OCI-LY7 (cell line): ENCODE measurements at regions not wholly inside any gene's neighbourhood (a gene's known extent, or its start where the extent isn't known, plus 50 kb on each side); places are given as distances from the start of the nearest gene placed in this dataset.

Source experiments
- BruUV-seq: library from RNA; stranded (reverse); fragments of 400-500 nt; replicated peaks from 2 replicates; lab custom pipeline; 2021; lab: Mats Ljungman, UMichigan
- CTCF ChIA-PET: fragments of 300-600 bp; sonication (Branson Sonifier 250); formaldehyde crosslinking; loops from one replicate; lab custom pipeline; 2022; ENCODE audit warnings: antibody characterized with exemption; ENCODE audit not compliant: unreplicated experiment; lab: Charles Lee
- POLR2A ChIA-PET: fragments of 300-600 bp; sonication (Branson Sonifier 250); formaldehyde crosslinking; loops from one replicate; lab custom pipeline; 2022; ENCODE audit warnings: antibody characterized with exemption; lab: Charles Lee
- DNase-seq: peaks from one replicate; pipeline ENCODE4 v3.0.0-alpha.2; 2015; ENCODE audit warnings: low spot score
- H2AFZ ChIP-seq: fragments of 200-600 bp; sonication (generic), shearing (Covaris generic); 2 replicates; pipeline ENCODE4 v1.6.1; 2014; ENCODE audit warnings: mild to moderate bottlenecking, antibody characterized with exemption, low read length, moderate library complexity
- H3K27ac ChIP-seq: fragments of 200-600 bp; sonication (generic); 2 replicates; pipeline ENCODE4 v1.5.1; 2014; ENCODE audit warnings: mixed run types, low read depth, mild to moderate bottlenecking, moderate library complexity, low read length, inconsistent platforms; ENCODE audit not compliant: poor library complexity, severe bottlenecking
- H3K36me3 ChIP-seq: fragments of 200-600 bp; sonication (generic); 2 replicates; pipeline ENCODE4 v1.6.1; 2014; ENCODE audit warnings: mild to moderate bottlenecking, antibody characterized with exemption, low read length, moderate library complexity, mixed read lengths; ENCODE audit not compliant: insufficient read depth
- H3K4me1 ChIP-seq: fragments of 200-600 bp; sonication (generic); 2 replicates; pipeline ENCODE4 v1.5.1; 2014; ENCODE audit warnings: mild to moderate bottlenecking, low read length; ENCODE audit not compliant: insufficient read depth, poor library complexity, severe bottlenecking
- H3K4me2 ChIP-seq: fragments of 200-600 bp; sonication (generic); 2 replicates; pipeline ENCODE4 v1.6.1; 2014; ENCODE audit warnings: mild to moderate bottlenecking, low read length
- H3K4me3 ChIP-seq: fragments of 200-600 bp; sonication (generic); 2 replicates; pipeline ENCODE4 v1.5.1; 2014; ENCODE audit warnings: mild to moderate bottlenecking, low read depth, low read length; ENCODE audit not compliant: poor library complexity, severe bottlenecking
- H3K79me2 ChIP-seq: fragments of 200-600 bp; sonication (generic); 2 replicates; pipeline ENCODE4 v1.6.1; 2016; ENCODE audit warnings: low read depth, mild to moderate bottlenecking, low read length, moderate library complexity, mixed read lengths; ENCODE audit not compliant: insufficient read depth
- H3K9me2 ChIP-seq: fragments of 200-600 bp; sonication (generic); 2 replicates; pipeline ENCODE4 v1.6.1; 2016; ENCODE audit warnings: mild to moderate bottlenecking, low read length, mixed read lengths; ENCODE audit not compliant: insufficient read depth
- H3K9me3 ChIP-seq: fragments of 200-600 bp; sonication (generic); 2 replicates; pipeline ENCODE4 v1.6.1; 2014; ENCODE audit warnings: mild to moderate bottlenecking, mixed run types, low read length, mixed read lengths
- H4K20me1 ChIP-seq: fragments of 200-600 bp; sonication (generic); 2 replicates; pipeline ENCODE4 v1.6.1; 2014; ENCODE audit warnings: mild to moderate bottlenecking, antibody characterized with exemption, low read length, moderate library complexity, mixed read lengths; ENCODE audit not compliant: insufficient read depth
- EZH2phosphoT487 ChIP-seq: fragments of 200-600 bp; sonication (generic); IDR thresholded peaks from 2 replicates; pipeline ENCODE4 v1.6.1; 2018; ENCODE audit warnings: low read depth, borderline replicate concordance, mild to moderate bottlenecking, mixed run types, antibody characterized with exemption, low read length, moderate library complexity, mixed read lengths
- intact Hi-C: fragments of 100-400 bp; cut with micrococcal nuclease; formaldehyde crosslinking; loops from one replicate; pipeline ENCODE4 v1.10.0; 2022; ENCODE audit not compliant: unreplicated experiment
- TF ChIP-seq, protein P1 (sequence below): fragments of 200-600 bp; sonication (generic); conservative IDR thresholded peaks from 2 replicates; pipeline ENCODE4 v1.5.1; 2014; ENCODE audit warnings: mild to moderate bottlenecking, antibody characterized with exemption, low read length, moderate library complexity, mixed read lengths

DNA sequence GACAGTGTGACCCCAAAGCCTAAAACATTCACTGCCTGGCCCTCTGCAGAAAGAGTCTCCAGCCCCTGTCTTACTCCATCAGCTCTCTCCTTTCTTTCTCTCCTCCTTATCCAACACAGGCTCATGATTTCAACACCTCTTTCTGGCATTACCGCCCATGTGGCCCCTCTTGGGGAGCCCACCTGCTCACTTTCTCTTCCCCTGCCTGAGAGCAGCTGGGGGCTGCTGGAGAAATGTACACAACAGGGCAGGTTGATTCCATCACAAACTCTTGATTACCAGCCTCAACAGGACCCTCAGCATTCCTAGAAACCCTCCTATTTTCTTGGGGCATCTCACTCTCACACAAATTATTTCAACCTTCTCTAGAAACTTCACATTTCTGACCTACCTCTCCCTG lies 98.3 kb downstream of the ABHD5 start:
- CTCF ChIA-PET, result no interaction called here

DNA sequence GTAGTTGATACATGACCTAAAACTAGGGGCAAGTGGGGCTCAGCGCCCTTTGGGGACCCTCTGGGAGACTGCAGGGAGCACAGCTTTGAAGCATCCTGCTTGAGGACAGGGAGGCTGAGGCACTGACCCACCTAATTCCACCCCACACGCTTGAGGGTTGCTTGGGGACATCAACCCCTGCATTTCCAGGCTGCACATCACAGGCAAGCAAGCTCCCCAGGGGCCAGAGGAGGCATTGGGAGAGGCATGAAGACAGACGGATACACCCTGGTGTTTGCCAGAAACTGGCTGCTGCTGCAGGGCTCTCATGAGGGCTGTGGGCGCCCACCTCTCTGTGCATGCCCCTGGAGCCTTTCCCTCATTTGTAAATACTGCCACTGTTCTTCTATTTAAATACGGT lies 99.3 kb downstream of the ABHD5 start:
- Histone ChIP-seq H3K4me3 (no peak overlapping the region), H3K4me1 (peaks cover 3% of the 10 kb centered on the region), H3K9me3 (no peaks in the 10 kb centered on the region), H2AFZ (no peak overlapping the region), H3K4me2 (no peak overlapping the region), H4K20me1 (no peaks in the 10 kb centered on the region), H3K9me2 (no peaks in the 10 kb centered on the region), H3K36me3 (no peaks in the 10 kb centered on the region), H3K27ac (no peak overlapping the region), H3K79me2 (no peaks in the 10 kb centered on the region)
- no TSS peak for BruUV-seq
- intact Hi-C loops, result no loop called here
- no peak for TF ChIP-seq EZH2phosphoT487
- TF ChIP-seq, protein P1, sequence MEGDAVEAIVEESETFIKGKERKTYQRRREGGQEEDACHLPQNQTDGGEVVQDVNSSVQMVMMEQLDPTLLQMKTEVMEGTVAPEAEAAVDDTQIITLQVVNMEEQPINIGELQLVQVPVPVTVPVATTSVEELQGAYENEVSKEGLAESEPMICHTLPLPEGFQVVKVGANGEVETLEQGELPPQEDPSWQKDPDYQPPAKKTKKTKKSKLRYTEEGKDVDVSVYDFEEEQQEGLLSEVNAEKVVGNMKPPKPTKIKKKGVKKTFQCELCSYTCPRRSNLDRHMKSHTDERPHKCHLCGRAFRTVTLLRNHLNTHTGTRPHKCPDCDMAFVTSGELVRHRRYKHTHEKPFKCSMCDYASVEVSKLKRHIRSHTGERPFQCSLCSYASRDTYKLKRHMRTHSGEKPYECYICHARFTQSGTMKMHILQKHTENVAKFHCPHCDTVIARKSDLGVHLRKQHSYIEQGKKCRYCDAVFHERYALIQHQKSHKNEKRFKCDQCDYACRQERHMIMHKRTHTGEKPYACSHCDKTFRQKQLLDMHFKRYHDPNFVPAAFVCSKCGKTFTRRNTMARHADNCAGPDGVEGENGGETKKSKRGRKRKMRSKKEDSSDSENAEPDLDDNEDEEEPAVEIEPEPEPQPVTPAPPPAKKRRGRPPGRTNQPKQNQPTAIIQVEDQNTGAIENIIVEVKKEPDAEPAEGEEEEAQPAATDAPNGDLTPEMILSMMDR, result no peak
- ChIA-PET CTCF (no interaction called here), POLR2A (no interaction called here)
- DNase-seq, result no peak

More for the DNA sequence above, 98.3 kb downstream of the ABHD5 start:
- no peak overlapping the region for H2AFZ ChIP-seq
- no peaks in the 10 kb centered on the region for H3K79me2 ChIP-seq
- no peaks in the 10 kb centered on the region for H4K20me1 ChIP-seq
- BruUV-seq, result no TSS peak
- no peaks in the 10 kb centered on the region for H3K9me3 ChIP-seq
- H3K36me3 ChIP-seq, result no peaks in the 10 kb centered on the region
- no peak overlapping the region for H3K4me2 ChIP-seq
- TF ChIP-seq, protein P1, result no peak
- TF ChIP-seq EZH2phosphoT487, result no peak
- H3K4me1 ChIP-seq, result peaks cover 3% of the 10 kb centered on the region
- no peak overlapping the region for H3K27ac ChIP-seq
- POLR2A ChIA-PET, result no interaction called here
- no peak overlapping the region for H3K4me3 ChIP-seq
- DNase-seq, result no peak
- intact Hi-C loops, result no loop called here
- no peaks in the 10 kb centered on the region for H3K9me2 ChIP-seq

DNA sequence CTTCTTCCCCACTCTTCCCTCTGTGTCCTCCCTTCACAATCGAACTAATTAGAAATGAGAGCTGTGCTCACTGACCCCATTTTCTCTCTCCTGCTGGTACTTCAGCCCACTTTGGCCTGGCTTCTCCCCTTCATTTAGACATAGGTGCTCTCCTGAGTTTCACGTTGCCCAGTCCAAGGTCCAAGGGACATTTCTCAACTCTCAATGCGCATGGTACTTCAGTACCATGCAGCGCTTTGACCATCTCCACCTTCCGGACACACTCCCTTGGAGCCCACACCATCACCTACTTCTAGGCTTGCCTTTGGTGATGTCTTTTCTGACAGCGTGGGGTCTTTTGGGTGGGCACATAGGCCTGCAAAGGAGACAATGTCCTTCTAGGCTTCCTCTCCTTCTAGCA lies 99.7 kb downstream of the ABHD5 start:
- TF ChIP-seq EZH2phosphoT487, result no peak
- TF ChIP-seq, protein P1, result no peak
- Histone ChIP-seq H3K9me2 (no peaks in the 10 kb centered on the region), H3K9me3 (no peaks in the 10 kb centered on the region), H3K4me1 (peaks cover 3% of the 10 kb centered on the region), H3K79me2 (no peaks in the 10 kb centered on the region), H2AFZ (no peak overlapping the region), H3K36me3 (no peaks in the 10 kb centered on the region), H3K27ac (no peak overlapping the region), H3K4me2 (no peak overlapping the region), H3K4me3 (no peak overlapping the region), H4K20me1 (no peaks in the 10 kb centered on the region)
- BruUV-seq, result no TSS peak
- intact Hi-C loops, result no loop called here
- ChIA-PET CTCF (no interaction called here), POLR2A (no interaction called here)
- DNase-seq, result no peak
